HG02973 (cell line): ENCODE measurements at regions not wholly inside any gene's neighbourhood (a gene's known extent, or its start where the extent isn't known, plus 50 kb on each side); places are given as distances from the start of the nearest gene placed in this dataset.
"Not testable (repeated sequence)": the region's sequence is repeated elsewhere in the genome, so short reads cannot be mapped to it uniquely, and the experiment has no call there.

Experiments used
- ATAC-seq: cut with Tn5 transposase; IDR thresholded peaks from one replicate; pipeline ENCODE4 v1.9.1; 2021; ENCODE audit warnings: moderate library complexity; ENCODE audit not compliant: unreplicated experiment

- no peak for ATAC-seq
Observed at GRCh38 chr16:5751216-5751615, 653.6 kb upstream of the EEF2KMT start.

- ATAC-seq, result not testable (repeated sequence)
Observed at GRCh38 chr16:5750439-5750838, 652.8 kb upstream of the EEF2KMT start.

- no peak for ATAC-seq
Observed at GRCh38 chr16:5738586-5738985, 641.0 kb upstream of the EEF2KMT start.

- no peak for ATAC-seq
Observed at GRCh38 chr16:5736209-5736930, 638.8 kb upstream of the EEF2KMT start.

GRCh38 chr16:5735444-5735843 lies 637.8 kb upstream of the EEF2KMT start:
- ATAC-seq, result no peak

- no peak for ATAC-seq
Observed at GRCh38 chr16:5730783-5731182, 633.2 kb upstream of the EEF2KMT start.

GRCh38 chr16:5722116-5722619 lies 624.6 kb upstream of the EEF2KMT start:
- no peak for ATAC-seq

GRCh38 chr16:5715155-5715554 lies 617.6 kb upstream of the EEF2KMT start:
- no peak for ATAC-seq

- no peak for ATAC-seq
Observed at GRCh38 chr16:5709889-5710288, 612.3 kb upstream of the EEF2KMT start.

- no peak for ATAC-seq
Observed at GRCh38 chr16:5706211-5706610, 608.6 kb upstream of the EEF2KMT start.

GRCh38 chr16:5704271-5704670 lies 606.7 kb upstream of the EEF2KMT start:
- ATAC-seq, result no peak

- ATAC-seq, result no peak
Observed at GRCh38 chr16:5693426-5693825, 595.8 kb upstream of the EEF2KMT start.

GRCh38 chr16:5681966-5682365 lies 584.4 kb upstream of the EEF2KMT start:
- no peak for ATAC-seq

- no peak for ATAC-seq
Observed at GRCh38 chr16:5678371-5678770, 580.8 kb upstream of the EEF2KMT start.

- no peak for ATAC-seq
Observed at GRCh38 chr16:5671421-5671820, 573.8 kb upstream of the EEF2KMT start.

- no peak for ATAC-seq
Observed at GRCh38 chr16:5670198-5670597, 572.6 kb upstream of the EEF2KMT start.

- no peak for ATAC-seq
Observed at GRCh38 chr16:5668553-5668952, 571.0 kb upstream of the EEF2KMT start.

GRCh38 chr16:5665834-5666233 lies 568.2 kb upstream of the EEF2KMT start:
- no peak for ATAC-seq

- no peak for ATAC-seq
Observed at GRCh38 chr16:5653789-5654188, 556.2 kb upstream of the EEF2KMT start.

- ATAC-seq, result no peak
Observed at GRCh38 chr16:5653041-5653440, 555.4 kb upstream of the EEF2KMT start.

- no peak for ATAC-seq
Observed at GRCh38 chr16:5649762-5650743, 552.5 kb upstream of the EEF2KMT start.

- no peak for ATAC-seq
Observed at GRCh38 chr16:5647051-5647450, 549.5 kb upstream of the EEF2KMT start.
